ENCODE measurements at regions not wholly inside any gene's neighbourhood (a gene's known extent, or its start where the extent isn't known, plus 50 kb on each side); places are given as distances from the start of the nearest gene placed in this dataset.

DNA sequence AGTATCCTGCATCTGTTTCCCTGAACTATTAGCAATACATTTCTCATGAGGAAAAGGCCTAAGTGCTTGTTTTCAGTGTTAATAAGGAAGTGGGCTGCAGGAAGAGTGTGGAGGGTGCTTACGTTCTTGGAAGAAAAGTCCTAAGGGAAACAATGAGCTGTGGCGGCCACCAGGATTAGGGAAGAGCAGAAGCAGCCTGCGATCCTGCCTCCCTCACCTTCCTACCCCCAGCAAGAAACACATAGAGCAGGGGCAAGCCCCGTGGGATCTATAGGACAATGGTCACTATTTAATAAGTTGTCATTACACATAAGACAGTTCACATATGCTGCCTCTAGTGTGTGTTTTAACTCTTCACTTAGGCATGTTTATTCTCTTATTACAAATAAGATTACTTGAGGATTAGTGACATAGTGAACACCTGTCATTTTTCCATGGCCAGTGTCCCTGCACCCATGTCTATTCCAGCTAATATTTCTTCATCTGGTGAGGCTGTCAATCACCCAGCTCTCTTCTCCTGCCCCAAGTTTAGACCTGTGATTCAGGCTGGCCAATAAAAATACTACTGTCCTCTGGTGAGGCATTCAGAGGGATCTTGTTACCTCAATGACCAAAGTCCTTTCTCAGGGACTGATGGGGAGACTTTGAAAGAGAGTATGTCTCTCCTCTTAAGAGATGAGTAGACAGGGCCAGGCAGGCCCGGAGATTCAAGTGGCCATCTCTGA, 510.9 kb upstream of the CELF4 start:
- no peak overlapping the region for H3K9ac ChIP-seq (replicated peaks in 1 of 4; ENCODE audit: extremely low read depth in 1 of 4, low read depth in 3 of 4, low read length in 3 of 4)
- no peak overlapping the region for H3K27ac ChIP-seq (ENCODE audit: low read depth, low read length)
- no peak overlapping the region for H4K5ac ChIP-seq (ENCODE audit: insufficient read length, low read depth, low read length)
- FAIRE-seq: no peak
- H3K9me3 ChIP-seq (ENCODE audit: insufficient read depth in 2 of 2, low read depth in 1 of 2, low read length in 1 of 2): no peaks in the 10 kb centered on the region
- H3K56ac ChIP-seq (replicated peaks; ENCODE audit: insufficient read length, low read depth, low read length): no peak overlapping the region
- H3K4me2 ChIP-seq (ENCODE audit: insufficient read depth in 1 of 2, low read depth in 2 of 2, low read length in 2 of 2): no peak overlapping the region
- H2AK5ac ChIP-seq (ENCODE audit: low read depth, low read length): no peak overlapping the region
- no peak overlapping the region for H3K18ac ChIP-seq (ENCODE audit: extremely low read depth, low read length)
- H2BK15ac ChIP-seq (ENCODE audit: low read length): no peak overlapping the region
- no peak overlapping the region for H2BK5ac ChIP-seq (ENCODE audit: low read depth, low read length)
- H4K8ac ChIP-seq (ENCODE audit: extremely low read depth, insufficient read depth, low read length): no peak overlapping the region
- H3K23me2 ChIP-seq (ENCODE audit: low read depth, low read length): no peaks in the 10 kb centered on the region
- no peaks in the 10 kb centered on the region for H3K27me3 ChIP-seq (replicated peaks in 1 of 4; ENCODE audit: control insufficient read depth in 3 of 4, extremely low read depth in 1 of 4, insufficient read depth in 3 of 4, low read length in 3 of 4)
- no peaks in the 10 kb centered on the region for H3K79me1 ChIP-seq (ENCODE audit: low read depth, low read length)
- H2BK120ac ChIP-seq (replicated peaks; ENCODE audit: low read depth, low read length): no peak overlapping the region
- no peak overlapping the region for H3K23ac ChIP-seq (ENCODE audit: insufficient read length)
- no peak overlapping the region for H2BK20ac ChIP-seq (ENCODE audit: low read length)
- H3K4me1 ChIP-seq (replicated peaks in 1 of 4; ENCODE audit: control insufficient read depth in 3 of 4, insufficient read depth in 4 of 4, low read length in 3 of 4): no peaks in the 10 kb centered on the region
- POLR2A ChIA-PET (ENCODE audit: partially characterized antibody): no interaction called here
- no peak overlapping the region for H3K4me3 ChIP-seq (ENCODE audit: extremely low read depth in 1 of 4, insufficient read depth in 2 of 4, low read depth in 3 of 4, low read length in 4 of 4)
- no peak overlapping the region for H3K14ac ChIP-seq (ENCODE audit: insufficient read length)
- CTCF ChIA-PET (ENCODE audit: partially characterized antibody): no interaction called here
- no peaks in the 10 kb centered on the region for H3K36me3 ChIP-seq (ENCODE audit: control insufficient read depth in 2 of 4, insufficient read depth in 4 of 4, low read length in 3 of 4)
- whole genome bisulfite sequencing, 2 experiments (ENCODE audit: extremely low coverage in 1 of 2, insufficient coverage in 1 of 2, insufficient read length in 1 of 2, insufficient replicate concordance in 2 of 2, low coverage in 1 of 2, low lambda C conversion rate in 2 of 2, missing lambda C conversion rate in 1 of 2): 94% methylated on average over 5 of the region's 5 CpGs; no CpG with 5 or more reads in 1 of the 2 experiments
- no peak overlapping the region for H2AFZ ChIP-seq (ENCODE audit: low read length)
- H3K4ac ChIP-seq (replicated peaks; ENCODE audit: insufficient read length, low read depth, low read length): no peak overlapping the region
- no peaks in the 10 kb centered on the region for H4K20me1 ChIP-seq (replicated peaks in 1 of 2; ENCODE audit: control insufficient read depth in 1 of 2, insufficient read depth in 2 of 2, low read length in 2 of 2)
- H4K91ac ChIP-seq (replicated peaks; ENCODE audit: insufficient read length, low read length): no peak overlapping the region
- H3K79me2 ChIP-seq (ENCODE audit: control insufficient read depth in 1 of 2, insufficient read depth in 2 of 2, low read length in 2 of 2): no peaks in the 10 kb centered on the region
- no peak overlapping the region for H2BK12ac ChIP-seq (ENCODE audit: low read depth, low read length)
- DNase-seq (ENCODE audit: low read depth in 1 of 2, low spot score in 2 of 2): no peak
- no peak for TF ChIP-seq NANOG (IDR thresholded peaks at IDR 0.05; ENCODE audit: insufficient read depth, low read depth, low read length, poor library complexity, severe bottlenecking)
- TF ChIP-seq BRCA1 (IDR thresholded peaks at IDR 0.05; ENCODE audit: low read depth, low read length): no peak
- TF ChIP-seq CTCF (IDR thresholded peaks at IDR 0.05; ENCODE audit: control extremely low read depth in 1 of 3, insufficient read depth in 1 of 3, low read depth in 1 of 3, low read length in 3 of 3): no peak
- TF ChIP-seq, protein P1, sequence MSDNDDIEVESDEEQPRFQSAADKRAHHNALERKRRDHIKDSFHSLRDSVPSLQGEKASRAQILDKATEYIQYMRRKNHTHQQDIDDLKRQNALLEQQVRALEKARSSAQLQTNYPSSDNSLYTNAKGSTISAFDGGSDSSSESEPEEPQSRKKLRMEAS (IDR thresholded peaks at IDR 0.05): no peak
- no peak for TF ChIP-seq SAP30 (IDR thresholded peaks at IDR 0.05; ENCODE audit: insufficient read depth, insufficient replicate concordance, low read length)
- TF ChIP-seq KDM4A (IDR thresholded peaks at IDR 0.05; ENCODE audit: low read depth, low read length, severe bottlenecking): no peak
- no peak for TF ChIP-seq HDAC2 (IDR thresholded peaks at IDR 0.05; ENCODE audit: borderline replicate concordance in 1 of 2, low read depth in 2 of 2, low read length in 2 of 2)
- TF ChIP-seq CTBP2 (IDR thresholded peaks at IDR 0.05; ENCODE audit: borderline replicate concordance, insufficient read depth, insufficient read length, low read length): no peak
- no peak for TF ChIP-seq EP300 (IDR thresholded peaks at IDR 0.05; ENCODE audit: borderline replicate concordance in 1 of 2, low read depth in 2 of 2, low read length in 2 of 2)

All from H1 (cell line).